IMR-90 (cell line): ENCODE measurements at regions not wholly inside any gene's neighbourhood (a gene's known extent, or its start where the extent isn't known, plus 50 kb on each side); places are given as distances from the start of the nearest gene placed in this dataset.
"Not testable (repeated sequence)": the region's sequence is repeated elsewhere in the genome, so short reads cannot be mapped to it uniquely, and the experiment has no call there.

Experiments used
- ATAC-seq: fragments of 200-7000 bp; cut with Tn5 transposase; 2 replicates; pipeline ENCODE4 v1.9.1; 2020; ENCODE audit warnings: low read depth, mild to moderate bottlenecking, moderate library complexity
- BruUV-seq: library from RNA; stranded (reverse); fragments of 400-500 nt; replicated peaks from 2 replicates; lab custom pipeline; 2021; lab: Mats Ljungman, UMichigan
- CTCF ChIA-PET: fragments of 300-600 bp; formaldehyde crosslinking; extraction: SDS; loops from one replicate; lab custom pipeline; 2021; ENCODE audit warnings: antibody characterized with exemption; lab: Yijun Ruan, JAX
- POLR2A ChIA-PET: fragments of 300-600 bp; sonication (Branson Sonifier 250); formaldehyde crosslinking; loops from one replicate; lab custom pipeline; 2022; ENCODE audit warnings: antibody characterized with exemption; ENCODE audit not compliant: unreplicated experiment; lab: Charles Lee
- DNase-seq: peaks from one replicate; pipeline ENCODE4 v3.0.0; 2013
- H2AFZ ChIP-seq: replicated peaks from 2 replicates; pipeline ENCODE3; 2013; ENCODE audit warnings: low read length, mild to moderate bottlenecking; ENCODE audit not compliant: poor library complexity
- H2AK5ac ChIP-seq: 2 replicates; pipeline ENCODE4 v1.6.1; 2013; ENCODE audit warnings: low read depth, low read length, inconsistent platforms
- H2AK9ac ChIP-seq: replicated peaks from 2 replicates; pipeline ENCODE3; 2013; ENCODE audit warnings: mild to moderate bottlenecking, low read depth, low read length, moderate library complexity; ENCODE audit not compliant: poor library complexity
- H2BK120ac ChIP-seq: 2 replicates; pipeline ENCODE4 v1.6.1; 2013; ENCODE audit warnings: low read depth, low read length, inconsistent platforms
- H2BK15ac ChIP-seq: 3 replicates; pipeline ENCODE4 v1.6.1; 2013; ENCODE audit warnings: low read depth, low read length, inconsistent platforms
- H2BK20ac ChIP-seq: 2 replicates; pipeline ENCODE4 v1.6.1; 2013; ENCODE audit warnings: low read depth, mild to moderate bottlenecking, inconsistent platforms, low read length, moderate library complexity
- H2BK5ac ChIP-seq: 2 replicates; pipeline ENCODE4 v1.6.1; 2013; ENCODE audit warnings: mild to moderate bottlenecking, low read depth, low read length, inconsistent platforms; ENCODE audit not compliant: poor library complexity, severe bottlenecking
- H3K14ac ChIP-seq: replicated peaks from 2 replicates; pipeline ENCODE4 v1.6.1; 2013; ENCODE audit warnings: low read depth, low read length, inconsistent platforms
- H3K18ac ChIP-seq: 2 replicates; pipeline ENCODE4 v1.6.1; 2013; ENCODE audit warnings: low read depth, low read length, control low read depth
- H3K23ac ChIP-seq: 2 replicates; pipeline ENCODE4 v1.6.1; 2013; ENCODE audit warnings: low read depth, low read length, inconsistent platforms
- H3K27ac ChIP-seq: 2 replicates; pipeline ENCODE4 v1.5.1; 2013; ENCODE audit warnings: mild to moderate bottlenecking, control low read depth, low read length; ENCODE audit not compliant: insufficient read depth
- H3K27me3 ChIP-seq: 2 replicates; pipeline ENCODE4 v1.6.1; 2013; ENCODE audit warnings: low read length; ENCODE audit not compliant: control insufficient read depth, insufficient read depth
- H3K36me3 ChIP-seq: 2 replicates; pipeline ENCODE4 v1.6.1; 2013; ENCODE audit warnings: low read length, mixed read lengths; ENCODE audit not compliant: control insufficient read depth, insufficient read depth
- H3K4ac ChIP-seq: 2 replicates; pipeline ENCODE4 v1.6.1; 2013; ENCODE audit warnings: low read depth, low read length, inconsistent platforms
- H3K4me1 ChIP-seq: 2 replicates; pipeline ENCODE4 v1.6.1; 2013; ENCODE audit warnings: low read length, mixed read lengths; ENCODE audit not compliant: control insufficient read depth, insufficient read depth
- H3K4me2 ChIP-seq: 2 replicates; pipeline ENCODE4 v1.6.1; 2013; ENCODE audit warnings: low read depth, mild to moderate bottlenecking, control low read depth, low read length, moderate library complexity
- H3K4me3 ChIP-seq: 2 replicates; pipeline ENCODE4 v1.5.1; 2013; ENCODE audit warnings: low read depth, mild to moderate bottlenecking, control low read depth, low read length, moderate library complexity; ENCODE audit not compliant: insufficient read depth
- H3K56ac ChIP-seq: 2 replicates; pipeline ENCODE4 v1.6.1; 2013; ENCODE audit warnings: low read length, inconsistent platforms; ENCODE audit not compliant: insufficient read depth; ENCODE audit errors: extremely low read depth
- H3K79me1 ChIP-seq, 2 experiments: 2 replicates each; pipeline ENCODE4 v1.6.1; 2013; ENCODE audit warnings: low read length in 2 of 2, inconsistent platforms in 1 of 2, low read depth in 1 of 2
- H3K9ac ChIP-seq: 2 replicates; pipeline ENCODE4 v1.6.1; 2013; ENCODE audit warnings: low read depth, low read length, control low read depth
- H3K9me1 ChIP-seq: 2 replicates; pipeline ENCODE4 v1.6.1; 2013; ENCODE audit warnings: low read length, inconsistent platforms; ENCODE audit not compliant: insufficient read depth
- H3K9me3 ChIP-seq: 2 replicates; pipeline ENCODE4 v1.6.1; 2013; ENCODE audit warnings: low read length; ENCODE audit not compliant: control insufficient read depth, insufficient read depth
- H4K20me1 ChIP-seq: 2 replicates; pipeline ENCODE4 v1.6.1; 2013; ENCODE audit warnings: low read length, inconsistent platforms; ENCODE audit not compliant: insufficient read depth
- H4K5ac ChIP-seq: 2 replicates; pipeline ENCODE4 v1.6.1; 2013; ENCODE audit warnings: mild to moderate bottlenecking, low read depth, low read length, control low read depth
- H4K8ac ChIP-seq, 2 experiments: 2 replicates each; pipeline ENCODE4 v1.6.1; 2013; ENCODE audit warnings: low read depth in 2 of 2, low read length in 2 of 2, control low read depth in 1 of 2, inconsistent platforms in 1 of 2
- H4K91ac ChIP-seq: 2 replicates; pipeline ENCODE4 v1.6.1; 2013; ENCODE audit warnings: low read depth, low read length, inconsistent platforms; ENCODE audit not compliant: insufficient read depth
- CTCF ChIP-seq: conservative IDR thresholded peaks from 2 replicates; pipeline ENCODE4 v1.5.1; 2012; ENCODE audit warnings: mild to moderate bottlenecking, low read depth, low read length, improper control_type of control experiment
- POLR2A ChIP-seq: IDR thresholded peaks from 2 replicates; pipeline ENCODE4 v1.6.1; 2012; ENCODE audit warnings: mild to moderate bottlenecking, low read depth, low read length
- WGBS, 2 experiments: methylation state at CpG; one replicate each; pipeline versions ENCODE4 v1.1.5 to v1.1.7; 2013; ENCODE audit warnings: missing lambda C conversion rate in 2 of 2; ENCODE audit not compliant: insufficient read length in 1 of 2; ENCODE audit errors: extremely low coverage in 2 of 2; 5-methylcytosine and 5-hydroxymethylcytosine counted together
- dilution Hi-C: fragments of 300-500 bp; cut with HindIII; formaldehyde crosslinking; loops from one replicate; pipeline ENCODE4 v1.14.3; 2018; ENCODE audit warnings: low sequenced_read_pairs; ENCODE audit not compliant: unreplicated experiment
- in situ Hi-C: fragments of 300-500 bp; cut with MboI; formaldehyde crosslinking; loops from 3 replicates; pipeline ENCODE4 v1.14.3; 2019; ENCODE audit warnings: low sequenced_read_pairs, inconsistent platforms, mixed read lengths
- intact Hi-C: fragments of 100-400 bp; cut with micrococcal nuclease; formaldehyde crosslinking; loops from 2 replicates; pipeline ENCODE4 v1.10.0; 2022

GRCh38 chr1:99441299-99442095 is 177.2 kb downstream of the PLPPR4 start:
- in situ Hi-C loops, result no loop called here
- H2BK120ac ChIP-seq, result no peak overlapping the region
- H2AK5ac ChIP-seq, result no peak overlapping the region
- H2BK20ac ChIP-seq, result no peak overlapping the region
- no peak overlapping the region for H3K27ac ChIP-seq
- H3K56ac ChIP-seq, result no peak overlapping the region
- dilution Hi-C loops, result no loop called here
- H3K4ac ChIP-seq, result no peak overlapping the region
- no peak overlapping the region for H3K18ac ChIP-seq
- no peaks in the 10 kb centered on the region for H3K36me3 ChIP-seq
- TF ChIP-seq CTCF (no peak), POLR2A (no peak)
- peak; percentile 67 for DNase-seq
- no peak overlapping the region for H2BK15ac ChIP-seq
- no peak overlapping the region for H4K8ac ChIP-seq
- no peak overlapping the region for H2BK5ac ChIP-seq
- H3K4me3 ChIP-seq, result no peak overlapping the region
- H3K27me3 ChIP-seq, result no peaks in the 10 kb centered on the region
- H2AK9ac ChIP-seq, result no peak overlapping the region
- 0 out of 2 replicates have a peak overlapping the region, but pooled peaks have one; percentile 3 for H3K23ac ChIP-seq
- no peaks in the 10 kb centered on the region for H3K4me1 ChIP-seq
- H4K5ac ChIP-seq, result no peak overlapping the region
- no peak overlapping the region for H3K14ac ChIP-seq
- no peaks in the 10 kb centered on the region for H3K9me1 ChIP-seq
- no peaks in the 10 kb centered on the region for H3K79me1 ChIP-seq
- H3K9me3 ChIP-seq, result no peaks in the 10 kb centered on the region
- no peaks in the 10 kb centered on the region for H4K20me1 ChIP-seq
- no peak overlapping the region for H3K4me2 ChIP-seq
- no TSS peak for BruUV-seq
- no peak overlapping the region for H2AFZ ChIP-seq
- no peak overlapping the region for H4K91ac ChIP-seq
- intact Hi-C loops, result no loop called here
- no peak overlapping the region for H3K9ac ChIP-seq
- peak; percentile 59; the same call in 1 of the 2 replicates for ATAC-seq
- CTCF ChIA-PET, result interaction anchor here (1.0 kb wide), 2 partner anchors 35 to 86 kb away, joined by 3 read pairs; no protein-coding TSS in a partner anchor
- WGBS, 2 experiments, result no CpG with 5 or more reads among the region's 6 CpGs
- POLR2A ChIA-PET, result no interaction called here

- H2BK15ac ChIP-seq, POLR2A ChIA-PET, H2BK20ac ChIP-seq, in situ Hi-C loops, H2BK120ac ChIP-seq, H3K9ac ChIP-seq, H3K4me2 ChIP-seq, BruUV-seq, DNase-seq, H3K4me1 ChIP-seq, H3K36me3 ChIP-seq, H3K4me3 ChIP-seq, H4K91ac ChIP-seq, ATAC-seq, H2AK9ac ChIP-seq, H2AFZ ChIP-seq, CTCF ChIA-PET, H3K4ac ChIP-seq, H4K20me1 ChIP-seq, H2BK5ac ChIP-seq, H3K14ac ChIP-seq, H3K27ac ChIP-seq, H3K27me3 ChIP-seq, dilution Hi-C loops, H3K23ac ChIP-seq, H3K18ac ChIP-seq, intact Hi-C loops, H3K56ac ChIP-seq, H3K9me1 ChIP-seq, H3K79me1 ChIP-seq, H2AK5ac ChIP-seq, H4K8ac ChIP-seq, H3K9me3 ChIP-seq, H4K5ac ChIP-seq: not testable (repeated sequence)
- 80% methylated on average over 2 of the region's 6 CpGs; no CpG with 5 or more reads in 1 of the 2 experiments for WGBS, 2 experiments
Observed at GRCh38 chr1:99444211-99444927, 180.1 kb downstream of the PLPPR4 start.
